Liver (tissue), 3 donors: ENCODE measurements at regions not wholly inside any gene's neighbourhood (a gene's known extent, or its start where the extent isn't known, plus 50 kb on each side); places are given as distances from the start of the nearest gene placed in this dataset.

Source experiments
- EGR1 ChIP-seq, 2 donors: IDR thresholded peaks; 2 replicates each; pipeline ENCODE4 v1.6.1; 2016 to 2018; ENCODE audit warnings: antibody characterized with exemption in 2 of 2, low read depth in 2 of 2
- MAX ChIP-seq: IDR thresholded peaks from 2 replicates; pipeline ENCODE4 v1.6.1; 2016; ENCODE audit warnings: antibody characterized with exemption
- NR2F2 ChIP-seq: IDR thresholded peaks from 2 replicates; pipeline ENCODE4 v1.6.1; 2016; ENCODE audit warnings: antibody characterized with exemption
- RAD21 ChIP-seq, 2 donors: IDR thresholded peaks; 2 replicates each; pipeline ENCODE4 v1.6.1; 2016; ENCODE audit warnings: antibody characterized with exemption in 2 of 2, mild to moderate bottlenecking in 2 of 2
- RXRA ChIP-seq, 2 donors: IDR thresholded peaks; 2 replicates each; pipeline ENCODE4 v1.6.1; 2017 to 2018; ENCODE audit warnings: antibody characterized with exemption in 2 of 2, mild to moderate bottlenecking in 1 of 2
- SP1 ChIP-seq: IDR thresholded peaks from 2 replicates; pipeline ENCODE4 v1.6.1; 2018; ENCODE audit warnings: antibody characterized with exemption, mild to moderate bottlenecking
- TAF1 ChIP-seq: conservative IDR thresholded peaks from 2 replicates; pipeline ENCODE4 v1.6.1; 2016; ENCODE audit warnings: antibody characterized with exemption, mild to moderate bottlenecking
- TF ChIP-seq, protein P1 (sequence below): fragments of 150-350 bp; IDR thresholded peaks from 2 replicates; pipeline ENCODE4 v1.5.1; 2017; ENCODE audit warnings: improper control_type of control experiment, low read depth, low read length; ENCODE audit not compliant: missing input control
- donor health status: healthy.
- donor health status: healthy.

GRCh38 chr21:29431178-29431577 is 132.5 kb downstream of the BACH1 start:
- TF ChIP-seq, protein P1, sequence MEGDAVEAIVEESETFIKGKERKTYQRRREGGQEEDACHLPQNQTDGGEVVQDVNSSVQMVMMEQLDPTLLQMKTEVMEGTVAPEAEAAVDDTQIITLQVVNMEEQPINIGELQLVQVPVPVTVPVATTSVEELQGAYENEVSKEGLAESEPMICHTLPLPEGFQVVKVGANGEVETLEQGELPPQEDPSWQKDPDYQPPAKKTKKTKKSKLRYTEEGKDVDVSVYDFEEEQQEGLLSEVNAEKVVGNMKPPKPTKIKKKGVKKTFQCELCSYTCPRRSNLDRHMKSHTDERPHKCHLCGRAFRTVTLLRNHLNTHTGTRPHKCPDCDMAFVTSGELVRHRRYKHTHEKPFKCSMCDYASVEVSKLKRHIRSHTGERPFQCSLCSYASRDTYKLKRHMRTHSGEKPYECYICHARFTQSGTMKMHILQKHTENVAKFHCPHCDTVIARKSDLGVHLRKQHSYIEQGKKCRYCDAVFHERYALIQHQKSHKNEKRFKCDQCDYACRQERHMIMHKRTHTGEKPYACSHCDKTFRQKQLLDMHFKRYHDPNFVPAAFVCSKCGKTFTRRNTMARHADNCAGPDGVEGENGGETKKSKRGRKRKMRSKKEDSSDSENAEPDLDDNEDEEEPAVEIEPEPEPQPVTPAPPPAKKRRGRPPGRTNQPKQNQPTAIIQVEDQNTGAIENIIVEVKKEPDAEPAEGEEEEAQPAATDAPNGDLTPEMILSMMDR, result no peak
- TF ChIP-seq RXRA (IDR thresholded peaks at IDR 0.05), result no peak
- TF ChIP-seq RAD21 (IDR thresholded peaks at IDR 0.05), result no peak
- no peak for TF ChIP-seq TAF1
- TF ChIP-seq SP1, result no peak
- no peak for TF ChIP-seq NR2F2
- no peak for TF ChIP-seq MAX
- TF ChIP-seq EGR1 (IDR thresholded peaks at IDR 0.05; ENCODE audit: low read depth in 2 of 2), result no peak
